ENCODE measurements at regions not wholly inside any gene's neighbourhood (a gene's known extent, or its start where the extent isn't known, plus 50 kb on each side); places are given as distances from the start of the nearest gene placed in this dataset.

- TF ChIP-seq USF2 (IDR thresholded peaks at IDR 0.05; ENCODE audit: borderline replicate concordance, low read depth, low read length) (no peak), POLR2A (IDR thresholded peaks at IDR 0.05; ENCODE audit: low read depth, low read length) (no peak), SUPT20H (IDR thresholded peaks at IDR 0.05; ENCODE audit: borderline replicate concordance, control insufficient read depth, low read depth, low read length) (no peak), RCOR1 (conservative IDR thresholded peaks at IDR 0.05; ENCODE audit: low read depth, low read length) (no peak)
These were observed 762.1 kb upstream of the TMEM132C start for GRCh38 chr12:127504874-127505273.
